ENCODE measurements at regions not wholly inside any gene's neighbourhood (a gene's known extent, or its start where the extent isn't known, plus 50 kb on each side); places are given as distances from the start of the nearest gene placed in this dataset.

GRCh38 chr14:101457301-101457935 is 103.9 kb upstream of the DIO3 start:
- Histone ChIP-seq H3K27me3 (ENCODE audit: control insufficient read depth in 2 of 2, insufficient read depth in 2 of 2, low read length in 2 of 2) (peaks cover 31 to 53% of the 10 kb centered on the region in 2 experiments), H3K9me3 (replicated peaks; ENCODE audit: control insufficient read depth, insufficient read depth, low read length) (no peaks in the 10 kb centered on the region), H3K9me1 (replicated peaks; ENCODE audit: control insufficient read depth, extremely low read depth, insufficient read depth, low read length) (no peaks in the 10 kb centered on the region), H3K9ac (replicated peaks; ENCODE audit: extremely low read depth, insufficient read depth, low read length) (no peak overlapping the region), H2AFZ (ENCODE audit: low read depth, low read length) (no peak overlapping the region), H3K79me2 (ENCODE audit: control insufficient read depth, insufficient read depth, low read length) (no peaks in the 10 kb centered on the region), H3K27ac (ENCODE audit: insufficient read depth, low read depth, low read length) (no peak overlapping the region), H3K4me2 (ENCODE audit: insufficient read depth, low read length) (no peak overlapping the region), H3K36me3 (ENCODE audit: control insufficient read depth in 2 of 2, extremely low read depth in 1 of 2, insufficient read depth in 2 of 2, low read length in 2 of 2) (no peaks in the 10 kb centered on the region), H4K20me1 (replicated peaks; ENCODE audit: control insufficient read depth, extremely low read depth, insufficient read depth, low read length) (no peaks in the 10 kb centered on the region), H3K4me1 (ENCODE audit: control insufficient read depth, extremely low read depth, insufficient read depth, low read length) (no peaks in the 10 kb centered on the region), H3K4me3 (replicated peaks in 1 of 3; ENCODE audit: insufficient read depth in 1 of 3, low read depth in 1 of 3, low read length in 3 of 3) (no peak overlapping the region)
- intact Hi-C loops (cut with micrococcal nuclease) (no loop called here), dilution Hi-C loops (cut with MboI; ENCODE audit: extremely low pct_ligation_motif_present, low sequenced_read_pairs) (no loop called here)
- no peak for FAIRE-seq
- ChIA-PET CTCF (no interaction called here), POLR2A (no interaction called here)
- BruUV-seq (replicated peaks) = no TSS peak
- peak; percentile 38 for TF ChIP-seq EZH2 (IDR thresholded peaks at IDR 0.05; ENCODE audit: borderline replicate concordance, low read depth, low read length, severe bottlenecking)
- TF ChIP-seq MAX (IDR thresholded peaks at IDR 0.05; ENCODE audit: insufficient read depth, insufficient read length) = no peak
- no peak for DNase-seq (ENCODE audit: low read depth, low spot score)

- no peaks in the 10 kb centered on the region for H3K9me1 ChIP-seq (replicated peaks; ENCODE audit: control insufficient read depth, extremely low read depth, insufficient read depth, low read length)
- no peak overlapping the region for H3K4me3 ChIP-seq (replicated peaks in 1 of 3; ENCODE audit: insufficient read depth in 1 of 3, low read depth in 1 of 3, low read length in 3 of 3)
- H3K27me3 ChIP-seq (ENCODE audit: control insufficient read depth in 2 of 2, insufficient read depth in 2 of 2, low read length in 2 of 2) = peaks cover 31 to 53% of the 10 kb centered on the region in 2 experiments
- DNase-seq (ENCODE audit: low read depth, low spot score) (no peak), FAIRE-seq (no peak)
- no peaks in the 10 kb centered on the region for H3K79me2 ChIP-seq (ENCODE audit: control insufficient read depth, insufficient read depth, low read length)
- CTCF ChIA-PET = no interaction called here
- POLR2A ChIA-PET = no interaction called here
- no peak overlapping the region for H3K27ac ChIP-seq (ENCODE audit: insufficient read depth, low read depth, low read length)
- no peak overlapping the region for H2AFZ ChIP-seq (ENCODE audit: low read depth, low read length)
- H4K20me1 ChIP-seq (replicated peaks; ENCODE audit: control insufficient read depth, extremely low read depth, insufficient read depth, low read length) = no peaks in the 10 kb centered on the region
- H3K36me3 ChIP-seq (ENCODE audit: control insufficient read depth in 2 of 2, extremely low read depth in 1 of 2, insufficient read depth in 2 of 2, low read length in 2 of 2) = no peaks in the 10 kb centered on the region
- no peak overlapping the region for H3K9ac ChIP-seq (replicated peaks; ENCODE audit: extremely low read depth, insufficient read depth, low read length)
- intact Hi-C loops (cut with micrococcal nuclease) (no loop called here), dilution Hi-C loops (cut with MboI; ENCODE audit: extremely low pct_ligation_motif_present, low sequenced_read_pairs) (no loop called here)
- no peaks in the 10 kb centered on the region for H3K4me1 ChIP-seq (ENCODE audit: control insufficient read depth, extremely low read depth, insufficient read depth, low read length)
- no peaks in the 10 kb centered on the region for H3K9me3 ChIP-seq (replicated peaks; ENCODE audit: control insufficient read depth, insufficient read depth, low read length)
- H3K4me2 ChIP-seq (ENCODE audit: insufficient read depth, low read length) = no peak overlapping the region
- no TSS peak for BruUV-seq (replicated peaks)
- TF ChIP-seq CTCF (IDR thresholded peaks at IDR 0.05; ENCODE audit: extremely low read depth in 1 of 2, insufficient read depth in 1 of 2, low read depth in 1 of 2, low read length in 2 of 2) = no peak
- peak; percentile 72 for TF ChIP-seq EZH2 (IDR thresholded peaks at IDR 0.05; ENCODE audit: borderline replicate concordance, low read depth, low read length, severe bottlenecking)
Measured at GRCh38 chr14:101457936-101458740, 103.2 kb upstream of the DIO3 start.

Measured in endothelial cell of umbilical vein (primary cell).